Esophagus muscularis mucosa (tissue), 4 donors: ENCODE measurements at regions not wholly inside any gene's neighbourhood (a gene's known extent, or its start where the extent isn't known, plus 50 kb on each side); places are given as distances from the start of the nearest gene placed in this dataset.

Experiments
- CTCF ChIP-seq, 3 experiments: fragments of 200-600 bp in 2 of 3; fragments of 450-650 bp in 1 of 3; sonication (generic) in 2 of 3; IDR thresholded peaks; one replicate each; pipeline ENCODE4 v1.5.1; 2017 to 2019; ENCODE audit warnings: antibody characterized with exemption in 3 of 3, mild to moderate bottlenecking in 2 of 3, moderate library complexity in 1 of 3
- EP300 ChIP-seq: sonication (generic); formaldehyde crosslinking; IDR thresholded peaks from one replicate; pipeline ENCODE4 v1.6.1; 2017; ENCODE audit warnings: antibody characterized with exemption
- POLR2A ChIP-seq: fragments of 450-650 bp; IDR thresholded peaks from one replicate; pipeline ENCODE4 v1.6.1; 2017; ENCODE audit warnings: antibody characterized with exemption, moderate library complexity, mild to moderate bottlenecking, low read depth
- POLR2AphosphoS5 ChIP-seq, 2 donors: sonication (generic); formaldehyde crosslinking; IDR thresholded peaks; one replicate each; pipeline ENCODE4 v1.6.1; 2017; ENCODE audit warnings: antibody characterized with exemption in 2 of 2

GRCh38 chr2:21610304-21610703 is 486.5 kb downstream of the TDRD15 start:
- TF ChIP-seq CTCF (IDR thresholded peaks at IDR 0.05) (no peak), EP300 (no peak), POLR2A (no peak), POLR2AphosphoS5 (IDR thresholded peaks at IDR 0.05) (no peak)
